ENCODE measurements at regions not wholly inside any gene's neighbourhood (a gene's known extent, or its start where the extent isn't known, plus 50 kb on each side); places are given as distances from the start of the nearest gene placed in this dataset.

DNA sequence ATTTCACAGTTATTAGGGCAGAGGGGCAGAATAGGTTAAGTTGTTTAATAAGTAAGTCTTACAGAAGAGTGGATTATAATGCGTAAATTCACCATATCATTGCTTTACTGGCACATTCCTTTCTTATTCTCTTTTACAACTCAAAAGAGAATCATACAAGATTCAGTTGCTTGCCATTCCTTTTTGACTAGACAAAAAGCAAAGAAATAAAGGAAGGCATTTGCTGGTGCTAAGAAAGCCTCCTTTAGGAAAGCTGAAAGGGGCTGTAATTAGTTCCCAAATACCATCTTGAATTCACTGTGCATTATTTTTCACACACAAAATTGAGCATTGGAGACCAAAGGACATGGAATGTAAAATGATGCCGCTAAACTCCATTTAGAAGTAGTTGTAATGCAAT lies 499.3 kb downstream of the NXPH1 start:
- no peak for TF ChIP-seq CTCF (IDR thresholded peaks at IDR 0.05)
- no peak for TF ChIP-seq USF1 (CRISPR knock-in tag; IDR thresholded peaks at IDR 0.05)
- no peak for TF ChIP-seq JUN (CRISPR knock-in tag; IDR thresholded peaks at IDR 0.05)
- no peak for TF ChIP-seq IRF2 (CRISPR knock-in tag; IDR thresholded peaks at IDR 0.05; ENCODE audit: borderline replicate concordance, low read depth)
- TF ChIP-seq TCF7 (CRISPR knock-in tag; IDR thresholded peaks at IDR 0.05; ENCODE audit: low read depth) = no peak
- no peak for TF ChIP-seq FOXK1 (CRISPR knock-in tag; IDR thresholded peaks at IDR 0.05)
- no peak for TF ChIP-seq MYBL2 (CRISPR knock-in tag; IDR thresholded peaks at IDR 0.05)

All from WTC11 (cell line).